HUES64 (cell line): ENCODE measurements at regions not wholly inside any gene's neighbourhood (a gene's known extent, or its start where the extent isn't known, plus 50 kb on each side); places are given as distances from the start of the nearest gene placed in this dataset.

Experiments used
- H3K27ac ChIP-seq: 2 replicates; pipeline ENCODE4 v1.7.0; 2013; ENCODE audit warnings: low read depth, low read length, inconsistent platforms
- H3K27me3 ChIP-seq: 2 replicates; pipeline ENCODE4 v1.6.1; 2013; ENCODE audit warnings: mild to moderate bottlenecking, low read length; ENCODE audit not compliant: insufficient read depth
- H3K36me3 ChIP-seq: 2 replicates; pipeline ENCODE4 v1.6.1; 2013; ENCODE audit warnings: mild to moderate bottlenecking, low read length; ENCODE audit not compliant: insufficient read depth
- H3K4me1 ChIP-seq: 2 replicates; pipeline ENCODE4 v1.6.1; 2013; ENCODE audit warnings: mild to moderate bottlenecking, low read length, moderate library complexity; ENCODE audit not compliant: insufficient read depth
- H3K4me3 ChIP-seq: 2 replicates; pipeline ENCODE4 v1.5.1; 2013; ENCODE audit warnings: mild to moderate bottlenecking, low read length, moderate library complexity
- H3K9ac ChIP-seq: 2 replicates; pipeline ENCODE4 v1.6.1; 2013; ENCODE audit warnings: mild to moderate bottlenecking, low read depth, low read length
- H3K9me3 ChIP-seq: 2 replicates; pipeline ENCODE4 v1.6.1; 2013; ENCODE audit warnings: low read depth, low read length; ENCODE audit not compliant: insufficient read depth
- WGBS: fragments of 150-250, 120-280 bp; methylation state at CpG from one replicate; pipeline ENCODE4 v1.1.7; 2013; ENCODE audit warnings: missing lambda C conversion rate; 5-methylcytosine and 5-hydroxymethylcytosine counted together

DNA sequence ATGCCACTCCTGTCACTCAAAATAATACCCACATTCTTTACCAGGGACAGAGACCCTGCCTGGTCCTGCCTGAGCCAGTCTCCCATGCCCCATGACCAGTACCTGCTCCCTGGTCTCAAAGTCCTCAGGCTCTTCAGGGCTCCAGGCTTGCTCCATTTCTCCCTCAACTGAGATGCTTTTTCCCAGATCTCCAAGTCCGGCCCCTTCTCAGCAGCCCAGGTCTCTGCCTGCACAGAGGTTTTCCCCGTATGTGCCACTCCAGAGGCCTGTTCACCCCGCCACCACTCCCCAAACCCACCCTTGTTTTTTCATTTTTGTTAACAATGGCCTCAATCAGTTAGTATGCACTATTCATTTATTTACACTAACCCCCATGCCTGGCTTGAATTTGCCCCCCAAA is 499.5 kb upstream of the MYT1L start:
- no peak overlapping the region for H3K4me3 ChIP-seq
- H3K36me3 ChIP-seq, result no peaks in the 10 kb centered on the region
- H3K27ac ChIP-seq, result no peak overlapping the region
- H3K4me1 ChIP-seq, result peaks cover 4% of the 10 kb centered on the region; the same call in 1 of the 2 replicates
- H3K27me3 ChIP-seq, result no peaks in the 10 kb centered on the region
- H3K9ac ChIP-seq, result no peak overlapping the region
- H3K9me3 ChIP-seq, result no peaks in the 10 kb centered on the region
- WGBS, result 92% methylated on average over 3 of the region's 3 CpGs

- Histone ChIP-seq H3K9me3 (no peaks in the 10 kb centered on the region), H3K27me3 (no peaks in the 10 kb centered on the region), H3K27ac (no peak overlapping the region), H3K4me3 (no peak overlapping the region), H3K9ac (no peak overlapping the region), H3K36me3 (no peaks in the 10 kb centered on the region), H3K4me1 (peaks cover 4% of the 10 kb centered on the region; the same call in 1 of the 2 replicates)
- 91% methylated on average over 13 of the region's 13 CpGs for WGBS
Observed at GRCh38 chr2:2828774-2829368, 497.8 kb upstream of the MYT1L start.

DNA sequence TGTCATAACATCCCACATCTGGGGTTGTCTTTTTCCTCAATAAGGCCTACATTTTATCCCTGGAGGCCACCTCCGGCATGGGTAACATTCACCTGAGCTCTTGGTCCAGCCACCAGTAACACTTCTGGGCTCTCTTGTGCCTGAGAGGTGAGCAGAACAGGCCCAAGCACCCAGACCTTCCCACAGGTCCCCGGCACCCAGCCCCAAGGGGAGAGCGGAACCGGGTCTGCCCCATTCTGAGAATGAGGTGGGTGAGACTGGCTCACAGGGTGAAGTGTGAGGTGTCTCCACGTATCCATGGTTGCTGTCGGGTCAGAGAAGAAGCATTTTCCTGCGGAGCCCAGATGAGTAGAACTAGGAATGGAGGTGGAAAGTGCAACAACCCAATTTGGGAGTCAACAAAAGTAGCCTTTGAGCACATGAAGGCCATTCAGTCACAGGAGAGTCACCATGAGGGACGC is 496.7 kb upstream of the MYT1L start:
- Histone ChIP-seq H3K36me3 (no peaks in the 10 kb centered on the region), H3K9me3 (no peaks in the 10 kb centered on the region), H3K4me1 (peaks cover 4% of the 10 kb centered on the region; the same call in 1 of the 2 replicates), H3K4me3 (no peak overlapping the region), H3K27ac (no peak overlapping the region), H3K9ac (no peak overlapping the region), H3K27me3 (no peaks in the 10 kb centered on the region)
- 96% methylated on average over 8 of the region's 8 CpGs for WGBS

DNA sequence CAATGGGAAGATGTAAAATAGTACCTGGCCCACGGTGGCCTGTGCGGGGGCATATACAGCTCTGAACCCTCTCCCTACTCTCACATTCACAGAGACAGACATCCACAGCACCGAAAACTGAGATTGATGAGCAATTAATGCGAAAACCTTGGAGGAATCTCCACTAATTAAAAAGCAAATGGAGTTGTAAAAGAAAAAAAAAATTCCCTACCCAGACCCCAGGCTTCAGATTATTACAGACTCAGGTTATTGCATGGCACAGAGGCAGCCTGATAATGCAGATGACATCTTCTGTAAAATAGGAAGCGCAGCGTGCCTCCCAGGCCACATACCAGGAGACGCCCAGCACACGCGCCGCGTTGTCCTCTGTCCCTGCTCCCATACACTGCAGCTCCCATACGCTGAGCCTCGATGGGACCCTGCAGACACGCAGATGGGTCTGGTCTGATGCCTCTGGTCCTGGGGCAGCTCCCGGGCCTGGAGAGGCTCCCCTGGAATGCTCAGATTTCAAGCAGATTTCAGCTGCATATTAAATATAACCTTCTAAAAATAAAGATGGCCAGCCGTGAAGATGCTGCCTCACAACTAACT is 496.1 kb upstream of the MYT1L start:
- Histone ChIP-seq H3K27me3 (no peaks in the 10 kb centered on the region), H3K9me3 (no peaks in the 10 kb centered on the region), H3K9ac (no peak overlapping the region), H3K4me1 (peaks cover 4% of the 10 kb centered on the region; the same call in 1 of the 2 replicates), H3K4me3 (no peak overlapping the region), H3K36me3 (no peaks in the 10 kb centered on the region), H3K27ac (no peak overlapping the region)
- WGBS, result 88% methylated on average over 15 of the region's 16 CpGs

GRCh38 chr2:2826621-2827020 is 495.5 kb upstream of the MYT1L start:
- Histone ChIP-seq H3K4me1 (no peaks in the 10 kb centered on the region; the same call in 1 of the 2 replicates), H3K9me3 (peaks cover 4% of the 10 kb centered on the region; the same call in 1 of the 2 replicates), H3K9ac (no peak overlapping the region), H3K27ac (no peak overlapping the region), H3K4me3 (no peak overlapping the region), H3K27me3 (no peaks in the 10 kb centered on the region), H3K36me3 (no peaks in the 10 kb centered on the region)
- WGBS, result 93% methylated on average over 8 of the region's 8 CpGs

DNA sequence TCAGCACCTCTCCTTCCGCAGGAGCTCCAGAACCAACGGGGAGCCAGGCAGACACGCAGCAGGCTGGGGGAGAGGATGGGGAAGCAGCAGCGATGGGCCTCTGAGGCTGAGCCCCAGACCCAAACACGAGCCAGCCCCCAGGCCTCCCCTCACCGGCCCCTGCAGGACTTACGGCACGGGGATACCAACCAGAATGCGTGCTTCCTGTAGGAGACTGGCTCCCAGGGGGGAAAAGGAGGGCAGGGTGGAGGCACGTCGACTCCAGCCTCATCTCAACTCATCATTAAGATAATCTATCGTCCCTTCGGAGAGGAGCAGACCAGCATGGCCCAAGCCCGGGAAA is 495.1 kb upstream of the MYT1L start:
- Histone ChIP-seq H3K9me3 (peaks cover 8% of the 10 kb centered on the region), H3K27ac (no peak overlapping the region), H3K4me1 (no peaks in the 10 kb centered on the region), H3K27me3 (no peaks in the 10 kb centered on the region), H3K36me3 (no peaks in the 10 kb centered on the region), H3K4me3 (no peak overlapping the region), H3K9ac (no peak overlapping the region)
- WGBS, result 90% methylated on average over 12 of the region's 14 CpGs

DNA sequence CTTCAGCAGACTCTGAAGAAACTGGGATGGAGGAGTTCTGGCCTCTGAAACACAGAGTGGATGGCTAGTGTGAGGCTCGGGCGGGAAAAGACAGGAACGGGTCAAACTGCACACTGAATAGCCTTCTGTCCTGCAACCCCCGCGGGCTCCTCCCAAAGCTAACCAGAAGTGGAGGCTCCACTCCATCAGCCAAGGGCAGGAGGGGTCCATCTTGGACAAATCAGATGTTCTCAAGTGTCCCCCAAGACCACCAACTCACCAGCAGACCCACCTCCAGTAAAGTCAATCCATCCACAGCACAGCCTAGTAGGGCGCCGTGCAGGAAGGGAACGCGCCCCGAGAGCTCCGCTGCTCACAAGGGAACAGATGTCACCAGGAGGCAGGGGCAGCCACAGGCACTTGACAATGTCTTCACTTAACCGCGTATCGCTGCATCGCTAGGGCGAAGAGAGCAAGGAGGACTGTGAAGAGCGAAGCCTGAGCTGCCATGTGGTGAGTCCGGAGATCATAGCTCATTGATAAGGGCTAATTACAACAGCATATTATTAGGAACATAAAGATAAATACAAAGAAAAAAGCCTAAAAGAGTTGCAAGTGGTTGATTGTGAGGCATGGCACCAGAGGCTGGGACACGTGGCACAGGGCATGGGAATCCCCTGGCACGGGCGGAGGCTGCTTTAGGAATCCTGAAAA is 494.6 kb upstream of the MYT1L start:
- no peak overlapping the region for H3K9ac ChIP-seq
- H3K27me3 ChIP-seq, result no peaks in the 10 kb centered on the region
- H3K36me3 ChIP-seq, result no peaks in the 10 kb centered on the region
- WGBS, result 96% methylated on average over 21 of the region's 21 CpGs
- no peaks in the 10 kb centered on the region for H3K4me1 ChIP-seq
- no peak overlapping the region for H3K4me3 ChIP-seq
- no peak overlapping the region for H3K27ac ChIP-seq
- peaks cover 10% of the 10 kb centered on the region for H3K9me3 ChIP-seq

DNA sequence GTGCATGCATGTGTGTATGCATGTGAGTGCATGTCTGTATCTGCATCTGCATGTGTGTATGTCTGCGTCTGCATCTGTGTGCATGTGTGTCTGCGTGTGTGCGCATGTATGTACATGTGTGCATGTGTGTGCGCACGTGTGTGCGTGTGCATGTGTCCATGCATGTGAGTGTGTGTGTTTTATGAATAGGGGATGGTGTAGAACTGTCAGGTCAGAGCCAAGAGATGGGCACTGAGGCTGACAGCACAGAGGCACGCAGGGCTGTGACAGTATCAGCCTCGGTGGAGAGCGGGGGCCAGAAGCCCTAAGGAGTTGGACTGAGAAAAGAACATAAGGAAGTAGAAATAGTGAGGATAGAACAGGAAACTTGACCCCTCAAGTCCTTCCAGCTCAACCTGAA is 494.0 kb upstream of the MYT1L start:
- WGBS, result 97% methylated on average over 9 of the region's 9 CpGs
- no peaks in the 10 kb centered on the region for H3K36me3 ChIP-seq
- peaks cover 10% of the 10 kb centered on the region for H3K9me3 ChIP-seq
- no peak overlapping the region for H3K27ac ChIP-seq
- H3K9ac ChIP-seq, result no peak overlapping the region
- no peaks in the 10 kb centered on the region for H3K4me1 ChIP-seq
- H3K4me3 ChIP-seq, result no peak overlapping the region
- H3K27me3 ChIP-seq, result no peaks in the 10 kb centered on the region

DNA sequence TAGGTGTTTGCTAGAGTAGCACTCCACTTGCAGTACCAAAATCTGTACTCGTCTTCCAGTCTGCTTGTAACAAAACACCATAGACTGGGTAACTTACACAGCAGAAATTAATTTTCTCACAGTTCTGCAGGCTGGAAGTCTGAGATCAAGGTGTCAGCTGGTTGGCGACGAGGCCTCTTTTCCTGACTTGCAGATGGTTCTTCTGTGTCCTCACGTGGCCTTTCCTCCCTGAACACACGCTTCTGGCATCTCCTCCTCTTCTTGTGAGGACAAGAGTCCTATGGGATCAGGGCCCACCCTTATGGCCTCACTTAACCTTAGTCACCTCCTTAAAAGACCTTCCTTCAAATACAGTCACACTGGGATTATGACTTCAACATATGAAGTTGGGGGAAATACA is 493.5 kb upstream of the MYT1L start:
- H3K36me3 ChIP-seq, result no peaks in the 10 kb centered on the region
- H3K4me1 ChIP-seq, result no peaks in the 10 kb centered on the region
- peaks cover 10% of the 10 kb centered on the region for H3K9me3 ChIP-seq
- H3K27ac ChIP-seq, result no peak overlapping the region
- WGBS, result 93% methylated on average over 5 of the region's 5 CpGs
- no peak overlapping the region for H3K4me3 ChIP-seq
- H3K9ac ChIP-seq, result no peak overlapping the region
- H3K27me3 ChIP-seq, result no peaks in the 10 kb centered on the region

- Histone ChIP-seq H3K4me3 (no peak overlapping the region), H3K4me1 (no peaks in the 10 kb centered on the region), H3K9me3 (peaks cover 10% of the 10 kb centered on the region), H3K27ac (no peak overlapping the region), H3K36me3 (no peaks in the 10 kb centered on the region), H3K27me3 (no peaks in the 10 kb centered on the region), H3K9ac (no peak overlapping the region)
- WGBS, result 60% methylated on average over 3 of the region's 3 CpGs
Observed at GRCh38 chr2:2823061-2823753, 492.1 kb upstream of the MYT1L start.

GRCh38 chr2:2822143-2822542 is 491.1 kb upstream of the MYT1L start:
- Histone ChIP-seq H3K9me3 (peaks cover 10% of the 10 kb centered on the region), H3K4me3 (no peak overlapping the region), H3K27ac (no peak overlapping the region), H3K9ac (no peak overlapping the region), H3K36me3 (no peaks in the 10 kb centered on the region), H3K4me1 (no peaks in the 10 kb centered on the region), H3K27me3 (no peaks in the 10 kb centered on the region)
- 97% methylated on average over 1 of the region's 1 CpG for whole genome bisulfite sequencing
